ENCODE measurements at regions not wholly inside any gene's neighbourhood (a gene's known extent, or its start where the extent isn't known, plus 50 kb on each side); places are given as distances from the start of the nearest gene placed in this dataset.

- TF ChIP-seq, protein P1, sequence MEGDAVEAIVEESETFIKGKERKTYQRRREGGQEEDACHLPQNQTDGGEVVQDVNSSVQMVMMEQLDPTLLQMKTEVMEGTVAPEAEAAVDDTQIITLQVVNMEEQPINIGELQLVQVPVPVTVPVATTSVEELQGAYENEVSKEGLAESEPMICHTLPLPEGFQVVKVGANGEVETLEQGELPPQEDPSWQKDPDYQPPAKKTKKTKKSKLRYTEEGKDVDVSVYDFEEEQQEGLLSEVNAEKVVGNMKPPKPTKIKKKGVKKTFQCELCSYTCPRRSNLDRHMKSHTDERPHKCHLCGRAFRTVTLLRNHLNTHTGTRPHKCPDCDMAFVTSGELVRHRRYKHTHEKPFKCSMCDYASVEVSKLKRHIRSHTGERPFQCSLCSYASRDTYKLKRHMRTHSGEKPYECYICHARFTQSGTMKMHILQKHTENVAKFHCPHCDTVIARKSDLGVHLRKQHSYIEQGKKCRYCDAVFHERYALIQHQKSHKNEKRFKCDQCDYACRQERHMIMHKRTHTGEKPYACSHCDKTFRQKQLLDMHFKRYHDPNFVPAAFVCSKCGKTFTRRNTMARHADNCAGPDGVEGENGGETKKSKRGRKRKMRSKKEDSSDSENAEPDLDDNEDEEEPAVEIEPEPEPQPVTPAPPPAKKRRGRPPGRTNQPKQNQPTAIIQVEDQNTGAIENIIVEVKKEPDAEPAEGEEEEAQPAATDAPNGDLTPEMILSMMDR (IDR thresholded peaks at IDR 0.05), result no peak
Measured at GRCh38 chr7:69114374-69114773, 483.9 kb upstream of the AUTS2 start.

DNA sequence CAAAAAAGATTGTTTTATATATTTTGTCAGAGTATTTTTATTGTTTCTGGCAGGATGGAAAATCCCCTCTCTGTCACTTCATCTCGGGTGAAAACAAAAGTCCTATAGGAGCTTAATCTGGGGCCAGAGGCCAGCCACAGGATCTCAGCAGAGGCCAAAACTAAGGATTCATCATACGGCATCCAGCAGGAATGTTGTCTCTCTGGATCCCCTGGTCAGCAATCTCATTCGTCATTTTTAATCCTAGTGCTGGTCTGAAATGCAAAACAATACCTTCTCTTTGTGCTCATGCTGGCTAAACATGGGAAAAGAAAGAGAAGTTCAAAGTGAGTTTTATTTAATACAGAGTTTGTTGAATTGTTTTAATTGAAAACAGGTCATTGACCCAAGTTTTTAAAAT lies 482.5 kb upstream of the AUTS2 start:
- TF ChIP-seq, protein P1 (IDR thresholded peaks at IDR 0.05), result no peak

DNA sequence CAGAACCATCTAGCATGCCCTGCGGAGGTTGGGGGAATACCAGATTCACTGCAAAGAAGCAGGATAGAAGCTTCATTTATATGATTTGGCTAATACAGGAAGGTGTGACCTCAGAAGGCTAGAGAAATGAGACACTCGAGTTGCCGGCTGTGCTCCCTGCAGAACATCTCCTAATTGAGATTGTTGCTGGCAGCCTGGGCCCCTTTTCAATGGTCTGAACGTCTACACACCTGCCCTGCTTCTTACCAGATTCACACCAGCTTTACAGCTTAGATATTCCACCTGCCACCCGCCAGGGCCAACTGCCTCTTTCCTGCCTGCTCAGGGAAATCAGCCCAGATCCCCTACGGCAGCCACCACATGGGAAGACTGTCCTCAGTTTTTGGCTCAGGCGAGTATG lies 475.3 kb upstream of the AUTS2 start:
- TF ChIP-seq, protein P1 (IDR thresholded peaks at IDR 0.05), result no peak

DNA sequence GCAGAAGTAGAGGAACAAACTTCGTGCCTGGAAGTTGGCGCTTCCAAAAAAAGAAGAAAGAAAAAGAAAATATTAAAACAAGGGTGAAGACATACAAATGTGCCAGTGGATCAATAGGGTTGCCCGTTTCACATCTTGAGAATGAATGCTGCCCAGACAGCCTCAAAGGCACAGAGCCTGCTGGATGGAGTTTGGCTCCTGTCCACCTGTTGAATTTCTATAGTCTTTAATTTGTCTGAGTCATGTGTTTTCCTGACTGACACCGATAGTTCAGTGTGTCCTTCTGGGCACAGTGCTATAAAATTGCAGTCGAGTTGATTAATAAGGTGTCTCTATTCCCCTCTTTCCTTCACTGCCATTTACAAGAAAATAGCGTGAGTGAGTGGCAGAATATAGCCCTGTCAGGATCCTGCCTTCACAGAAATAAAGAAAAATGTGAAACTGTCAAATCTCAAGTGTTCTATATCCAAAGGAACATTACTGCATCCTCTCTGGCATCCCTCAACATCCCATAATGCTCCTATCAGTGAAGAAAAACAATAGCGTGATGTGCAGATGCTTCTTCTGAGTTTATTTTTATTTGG lies 471.3 kb upstream of the AUTS2 start:
- TF ChIP-seq, protein P1 (IDR thresholded peaks at IDR 0.05), result no peak

DNA sequence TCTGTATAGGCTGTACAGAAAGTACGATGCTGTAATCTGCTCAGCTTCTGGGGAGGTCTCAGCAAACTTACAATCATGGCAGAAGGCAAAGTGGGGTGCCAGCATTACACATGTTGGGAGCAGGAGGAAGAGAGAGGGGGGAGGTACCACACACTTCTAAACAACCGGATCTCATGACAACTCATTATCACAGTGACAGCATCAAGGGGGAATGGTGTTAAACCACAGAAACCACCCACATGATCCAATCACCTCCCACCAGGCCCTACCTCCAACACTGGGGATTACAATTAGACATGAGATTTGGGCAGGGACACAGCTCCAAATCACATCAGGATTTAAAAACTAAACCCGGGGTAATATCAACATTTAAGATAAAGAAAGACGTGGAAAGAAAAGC lies 468.8 kb upstream of the AUTS2 start:
- TF ChIP-seq, protein P1 (IDR thresholded peaks at IDR 0.05), result no peak

DNA sequence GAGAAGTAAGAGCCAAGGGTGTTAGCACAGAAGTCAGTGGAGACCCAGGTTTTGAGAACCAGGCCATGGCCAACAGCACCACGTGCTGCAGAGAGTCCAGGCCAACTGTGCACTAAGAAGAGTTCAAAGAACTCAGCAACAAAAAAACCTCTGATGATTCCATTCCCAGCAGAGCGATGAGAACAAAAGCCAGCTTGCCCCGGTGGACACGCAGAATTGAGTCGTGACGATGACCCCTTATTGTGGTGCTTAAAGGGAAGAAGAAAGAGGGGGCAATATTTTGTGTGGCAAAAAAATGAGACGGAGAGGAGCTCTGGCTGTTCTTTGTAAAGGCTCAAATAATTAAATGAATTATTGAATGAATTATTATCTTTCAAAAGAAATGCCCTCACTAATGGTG lies 468.3 kb upstream of the AUTS2 start:
- TF ChIP-seq, protein P1 (IDR thresholded peaks at IDR 0.05), result no peak

- TF ChIP-seq, protein P1 (IDR thresholded peaks at IDR 0.05), result no peak
Measured at GRCh38 chr7:69130396-69130795, 467.9 kb upstream of the AUTS2 start.

GRCh38 chr7:69134316-69134715 lies 464.0 kb upstream of the AUTS2 start:
- TF ChIP-seq, protein P1 (IDR thresholded peaks at IDR 0.05), result no peak
